RPMI7951 (cell line): ENCODE measurements at regions not wholly inside any gene's neighbourhood (a gene's known extent, or its start where the extent isn't known, plus 50 kb on each side); places are given as distances from the start of the nearest gene placed in this dataset.

ENCODE experiments used
- DNase-seq: peaks from one replicate; pipeline ENCODE4 v3.0.0-alpha.2; 2012; ENCODE audit warnings: low read depth

- DNase-seq: no peak
Observed at GRCh38 chr9:126222363-126222834, 104.2 kb upstream of the MVB12B start.

GRCh38 chr9:126222835-126223431 lies 103.7 kb upstream of the MVB12B start:
- DNase-seq: no peak

GRCh38 chr9:126223798-126224531 lies 102.7 kb upstream of the MVB12B start:
- no peak for DNase-seq

GRCh38 chr9:126225611-126226609 lies 100.7 kb upstream of the MVB12B start:
- no peak for DNase-seq

GRCh38 chr9:126226991-126227936 lies 99.4 kb upstream of the MVB12B start:
- DNase-seq: no peak

GRCh38 chr9:126228111-126228780 lies 98.4 kb upstream of the MVB12B start:
- no peak for DNase-seq

- DNase-seq: peak; percentile 43
Observed at GRCh38 chr9:126228781-126229444, 97.7 kb upstream of the MVB12B start.

- DNase-seq: no peak
Observed at GRCh38 chr9:126229501-126229900, 97.1 kb upstream of the MVB12B start.

GRCh38 chr9:126230692-126231091 lies 95.9 kb upstream of the MVB12B start:
- no peak for DNase-seq

GRCh38 chr9:126232461-126232860 lies 94.2 kb upstream of the MVB12B start:
- DNase-seq: no peak

- DNase-seq: no peak
Observed at GRCh38 chr9:126233175-126233574, 93.5 kb upstream of the MVB12B start.

- DNase-seq: no peak
Observed at GRCh38 chr9:126233913-126234525, 92.6 kb upstream of the MVB12B start.

GRCh38 chr9:126234681-126235335 lies 91.8 kb upstream of the MVB12B start:
- DNase-seq: no peak

- DNase-seq: no peak
Observed at GRCh38 chr9:126235336-126236243, 91.0 kb upstream of the MVB12B start.

- no peak for DNase-seq
Observed at GRCh38 chr9:126236273-126236672, 90.4 kb upstream of the MVB12B start.

- no peak for DNase-seq
Observed at GRCh38 chr9:126238415-126238814, 88.2 kb upstream of the MVB12B start.

GRCh38 chr9:126239515-126239914 lies 87.1 kb upstream of the MVB12B start:
- DNase-seq: no peak

GRCh38 chr9:126240835-126241234 lies 85.8 kb upstream of the MVB12B start:
- DNase-seq: no peak
